ENCODE measurements at regions not wholly inside any gene's neighbourhood (a gene's known extent, or its start where the extent isn't known, plus 50 kb on each side); places are given as distances from the start of the nearest gene placed in this dataset.

DNA sequence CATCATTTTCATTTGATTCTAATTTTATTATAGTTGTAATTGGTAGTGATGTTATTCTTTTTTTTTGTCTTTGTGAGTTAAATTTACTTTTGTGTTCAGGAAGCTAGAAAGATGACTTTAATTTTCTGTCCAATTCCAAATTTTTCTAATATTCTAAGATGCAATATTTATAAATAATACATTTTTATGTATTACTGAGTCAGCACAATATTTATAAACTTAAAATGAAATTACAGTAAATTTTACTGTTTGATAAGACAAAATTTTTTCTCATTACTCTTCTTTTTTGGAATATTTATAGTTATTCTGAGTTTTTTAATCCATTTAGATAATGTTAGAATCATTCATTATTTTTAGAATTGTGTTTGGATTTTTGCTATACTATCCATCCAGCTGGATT lies 1637.9 kb upstream of the ACO1 start:
- no peaks in the 10 kb centered on the region for H3K36me3 ChIP-seq (ENCODE audit: control insufficient read depth, insufficient read depth, low read length)
- H3K27ac ChIP-seq (ENCODE audit: extremely low read depth, low read depth, low read length): no peak overlapping the region
- H4K20me1 ChIP-seq (replicated peaks; ENCODE audit: control insufficient read depth, insufficient read depth, low read length): no peaks in the 10 kb centered on the region
- FAIRE-seq (no peak), ATAC-seq (no peak), DNase-seq (ENCODE audit: extremely low read depth in 1 of 4, low spot score in 3 of 4) (no peak)
- H3K4me3 ChIP-seq: no peak overlapping the region
- no peak overlapping the region for H2AFZ ChIP-seq (ENCODE audit: low read depth, low read length)
- H3K79me2 ChIP-seq (ENCODE audit: control insufficient read depth, insufficient read depth, low read length): no peaks in the 10 kb centered on the region
- H3K4me2 ChIP-seq (ENCODE audit: insufficient read depth, low read length): no peak overlapping the region
- ChIA-PET POLR2A (no interaction called here), CTCF (ENCODE audit: low intra/inter-chr PET ratio) (no interaction called here)
- in situ Hi-C loops (cut with MboI): no loop called here
- no peaks in the 10 kb centered on the region for H3K9me3 ChIP-seq (replicated peaks; ENCODE audit: control insufficient read depth, insufficient read depth, low read depth, low read length)
- H3K4me1 ChIP-seq (replicated peaks in 1 of 2; ENCODE audit: control insufficient read depth in 2 of 2, insufficient read depth in 2 of 2, low read length in 2 of 2): no peaks in the 10 kb centered on the region
- intact Hi-C loops (cut with micrococcal nuclease): no loop called here
- no peak overlapping the region for H3K9ac ChIP-seq (ENCODE audit: insufficient read depth in 1 of 2, low read depth in 2 of 2, low read length in 2 of 2)
- H3K27me3 ChIP-seq (ENCODE audit: control insufficient read depth in 2 of 2, insufficient read depth in 2 of 2, low read length in 2 of 2): no peaks in the 10 kb centered on the region
- H3K9me1 ChIP-seq (ENCODE audit: control insufficient read depth, insufficient read depth, low read length): no peaks in the 10 kb centered on the region
- BruUV-seq (replicated peaks): no TSS peak
- TF ChIP-seq, protein P1, sequence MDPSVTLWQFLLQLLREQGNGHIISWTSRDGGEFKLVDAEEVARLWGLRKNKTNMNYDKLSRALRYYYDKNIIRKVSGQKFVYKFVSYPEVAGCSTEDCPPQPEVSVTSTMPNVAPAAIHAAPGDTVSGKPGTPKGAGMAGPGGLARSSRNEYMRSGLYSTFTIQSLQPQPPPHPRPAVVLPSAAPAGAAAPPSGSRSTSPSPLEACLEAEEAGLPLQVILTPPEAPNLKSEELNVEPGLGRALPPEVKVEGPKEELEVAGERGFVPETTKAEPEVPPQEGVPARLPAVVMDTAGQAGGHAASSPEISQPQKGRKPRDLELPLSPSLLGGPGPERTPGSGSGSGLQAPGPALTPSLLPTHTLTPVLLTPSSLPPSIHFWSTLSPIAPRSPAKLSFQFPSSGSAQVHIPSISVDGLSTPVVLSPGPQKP (CRISPR knock-in tag; IDR thresholded peaks at IDR 0.05): no peak
- TF ChIP-seq WHSC1 (IDR thresholded peaks at IDR 0.05; ENCODE audit: low read length): no peak
- TF ChIP-seq, protein P2, sequence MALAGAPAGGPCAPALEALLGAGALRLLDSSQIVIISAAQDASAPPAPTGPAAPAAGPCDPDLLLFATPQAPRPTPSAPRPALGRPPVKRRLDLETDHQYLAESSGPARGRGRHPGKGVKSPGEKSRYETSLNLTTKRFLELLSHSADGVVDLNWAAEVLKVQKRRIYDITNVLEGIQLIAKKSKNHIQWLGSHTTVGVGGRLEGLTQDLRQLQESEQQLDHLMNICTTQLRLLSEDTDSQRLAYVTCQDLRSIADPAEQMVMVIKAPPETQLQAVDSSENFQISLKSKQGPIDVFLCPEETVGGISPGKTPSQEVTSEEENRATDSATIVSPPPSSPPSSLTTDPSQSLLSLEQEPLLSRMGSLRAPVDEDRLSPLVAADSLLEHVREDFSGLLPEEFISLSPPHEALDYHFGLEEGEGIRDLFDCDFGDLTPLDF (CRISPR knock-in tag; IDR thresholded peaks at IDR 0.05): no peak
- TF ChIP-seq TBP (optimal IDR thresholded peaks at IDR 0.05; ENCODE audit: low read depth, low read length): no peak
- no peak for TF ChIP-seq SRSF1 (IDR thresholded peaks at IDR 0.05; ENCODE audit: low read depth, low read length)
- TF ChIP-seq TAL1 (IDR thresholded peaks at IDR 0.05): no peak
- no peak for TF ChIP-seq RNF2 (IDR thresholded peaks at IDR 0.05)
- TF ChIP-seq BACH1 (tag; IDR thresholded peaks at IDR 0.05): no peak
- no peak for TF ChIP-seq ZNF780A (CRISPR knock-in tag; IDR thresholded peaks at IDR 0.05)
- TF ChIP-seq PPARD (CRISPR knock-in tag; IDR thresholded peaks at IDR 0.05): no peak
- no peak for TF ChIP-seq EWSR1 (IDR thresholded peaks at IDR 0.05; ENCODE audit: borderline replicate concordance, low read depth, partially characterized antibody)
- TF ChIP-seq ZNF316 (IDR thresholded peaks at IDR 0.05): no peak
- TF ChIP-seq TEAD1 (CRISPR knock-in tag; IDR thresholded peaks at IDR 0.05): no peak
- TF ChIP-seq, protein P3, sequence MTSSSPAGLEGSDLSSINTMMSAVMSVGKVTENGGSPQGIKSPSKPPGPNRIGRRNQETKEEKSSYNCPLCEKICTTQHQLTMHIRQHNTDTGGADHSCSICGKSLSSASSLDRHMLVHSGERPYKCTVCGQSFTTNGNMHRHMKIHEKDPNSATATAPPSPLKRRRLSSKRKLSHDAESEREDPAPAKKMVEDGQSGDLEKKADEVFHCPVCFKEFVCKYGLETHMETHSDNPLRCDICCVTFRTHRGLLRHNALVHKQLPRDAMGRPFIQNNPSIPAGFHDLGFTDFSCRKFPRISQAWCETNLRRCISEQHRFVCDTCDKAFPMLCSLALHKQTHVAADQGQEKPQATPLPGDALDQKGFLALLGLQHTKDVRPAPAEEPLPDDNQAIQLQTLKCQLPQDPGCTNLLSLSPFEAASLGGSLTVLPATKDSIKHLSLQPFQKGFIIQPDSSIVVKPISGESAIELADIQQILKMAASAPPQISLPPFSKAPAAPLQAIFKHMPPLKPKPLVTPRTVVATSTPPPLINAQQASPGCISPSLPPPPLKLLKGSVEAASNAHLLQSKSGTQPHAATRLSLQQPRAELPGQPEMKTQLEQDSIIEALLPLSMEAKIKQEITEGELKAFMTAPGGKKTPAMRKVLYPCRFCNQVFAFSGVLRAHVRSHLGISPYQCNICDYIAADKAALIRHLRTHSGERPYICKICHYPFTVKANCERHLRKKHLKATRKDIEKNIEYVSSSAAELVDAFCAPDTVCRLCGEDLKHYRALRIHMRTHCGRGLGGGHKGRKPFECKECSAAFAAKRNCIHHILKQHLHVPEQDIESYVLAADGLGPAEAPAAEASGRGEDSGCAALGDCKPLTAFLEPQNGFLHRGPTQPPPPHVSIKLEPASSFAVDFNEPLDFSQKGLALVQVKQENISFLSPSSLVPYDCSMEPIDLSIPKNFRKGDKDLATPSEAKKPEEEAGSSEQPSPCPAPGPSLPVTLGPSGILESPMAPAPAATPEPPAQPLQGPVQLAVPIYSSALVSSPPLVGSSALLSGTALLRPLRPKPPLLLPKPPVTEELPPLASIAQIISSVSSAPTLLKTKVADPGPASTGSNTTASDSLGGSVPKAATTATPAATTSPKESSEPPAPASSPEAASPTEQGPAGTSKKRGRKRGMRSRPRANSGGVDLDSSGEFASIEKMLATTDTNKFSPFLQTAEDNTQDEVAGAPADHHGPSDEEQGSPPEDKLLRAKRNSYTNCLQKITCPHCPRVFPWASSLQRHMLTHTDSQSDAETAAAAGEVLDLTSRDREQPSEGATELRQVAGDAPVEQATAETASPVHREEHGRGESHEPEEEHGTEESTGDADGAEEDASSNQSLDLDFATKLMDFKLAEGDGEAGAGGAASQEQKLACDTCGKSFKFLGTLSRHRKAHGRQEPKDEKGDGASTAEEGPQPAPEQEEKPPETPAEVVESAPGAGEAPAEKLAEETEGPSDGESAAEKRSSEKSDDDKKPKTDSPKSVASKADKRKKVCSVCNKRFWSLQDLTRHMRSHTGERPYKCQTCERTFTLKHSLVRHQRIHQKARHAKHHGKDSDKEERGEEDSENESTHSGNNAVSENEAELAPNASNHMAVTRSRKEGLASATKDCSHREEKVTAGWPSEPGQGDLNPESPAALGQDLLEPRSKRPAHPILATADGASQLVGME (CRISPR knock-in tag; IDR thresholded peaks at IDR 0.05): no peak
- TF ChIP-seq FIP1L1 (IDR thresholded peaks at IDR 0.05; ENCODE audit: low read depth, low read length, poor library complexity, severe bottlenecking): no peak
- TF ChIP-seq, protein P4, sequence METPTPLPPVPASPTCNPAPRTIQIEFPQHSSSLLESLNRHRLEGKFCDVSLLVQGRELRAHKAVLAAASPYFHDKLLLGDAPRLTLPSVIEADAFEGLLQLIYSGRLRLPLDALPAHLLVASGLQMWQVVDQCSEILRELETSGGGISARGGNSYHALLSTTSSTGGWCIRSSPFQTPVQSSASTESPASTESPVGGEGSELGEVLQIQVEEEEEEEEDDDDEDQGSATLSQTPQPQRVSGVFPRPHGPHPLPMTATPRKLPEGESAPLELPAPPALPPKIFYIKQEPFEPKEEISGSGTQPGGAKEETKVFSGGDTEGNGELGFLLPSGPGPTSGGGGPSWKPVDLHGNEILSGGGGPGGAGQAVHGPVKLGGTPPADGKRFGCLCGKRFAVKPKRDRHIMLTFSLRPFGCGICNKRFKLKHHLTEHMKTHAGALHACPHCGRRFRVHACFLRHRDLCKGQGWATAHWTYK (CRISPR knock-in tag; IDR thresholded peaks at IDR 0.05): no peak

All from K562 (cell line).